GM23338 (cell line): ENCODE measurements at regions not wholly inside any gene's neighbourhood (a gene's known extent, or its start where the extent isn't known, plus 50 kb on each side); places are given as distances from the start of the nearest gene placed in this dataset.

Experiments
- ATAC-seq: fragments of 200-7000 bp; cut with Tn5 transposase; 3 replicates; pipeline ENCODE4 v1.9.1; 2020
- DNase-seq: peaks from one replicate; pipeline ENCODE4 v3.0.0-alpha.2; 2015; ENCODE audit warnings: low spot score
- H2AFZ ChIP-seq: fragments of 200-600 bp; sonication (generic); 2 replicates; pipeline ENCODE4 v1.8.0; 2016; ENCODE audit warnings: antibody characterized with exemption, mild to moderate bottlenecking, moderate library complexity
- H3F3A ChIP-seq: fragments of 200-600 bp; sonication (generic); replicated peaks from 2 replicates; pipeline ENCODE4 v1.8.0; 2017; ENCODE audit warnings: antibody characterized with exemption, mixed run types, low read depth
- H3K27ac ChIP-seq: fragments of 200-600 bp; sonication (generic); 2 replicates; pipeline ENCODE4 v1.6.1; 2016; ENCODE audit warnings: low read depth
- H3K27me3 ChIP-seq: fragments of 200-600 bp; sonication (generic); 2 replicates; pipeline ENCODE4 v1.8.0; 2016; ENCODE audit warnings: mild to moderate bottlenecking, mixed run types, moderate library complexity; ENCODE audit not compliant: insufficient read depth
- H3K36me3 ChIP-seq: fragments of 200-600 bp; sonication (generic); 2 replicates; pipeline ENCODE4 v1.8.0; 2016; ENCODE audit warnings: mild to moderate bottlenecking; ENCODE audit not compliant: insufficient read depth
- H3K4me1 ChIP-seq: fragments of 200-600 bp; sonication (generic); 2 replicates; pipeline ENCODE4 v1.8.0; 2016; ENCODE audit warnings: mild to moderate bottlenecking, moderate library complexity; ENCODE audit not compliant: insufficient read depth
- H3K4me2 ChIP-seq: fragments of 200-600 bp; sonication (generic); 2 replicates; pipeline ENCODE4 v1.7.1; 2017; ENCODE audit warnings: mixed run types
- H3K4me3 ChIP-seq: fragments of 200-600 bp; sonication (generic); 2 replicates; pipeline ENCODE4 v1.6.1; 2016; ENCODE audit warnings: mixed run types
- H3K79me2 ChIP-seq: fragments of 200-600 bp; sonication (generic); replicated peaks from 2 replicates; pipeline ENCODE4 v1.8.0; 2017; ENCODE audit warnings: mild to moderate bottlenecking; ENCODE audit not compliant: insufficient read depth
- H3K9me2 ChIP-seq: fragments of 200-600 bp; sonication (generic); 2 replicates; pipeline ENCODE4 v1.8.0; 2017; ENCODE audit not compliant: insufficient read depth
- H4K20me1 ChIP-seq: fragments of 200-600 bp; sonication (generic); replicated peaks from 2 replicates; pipeline ENCODE4 v1.8.0; 2017; ENCODE audit warnings: mild to moderate bottlenecking; ENCODE audit not compliant: insufficient read depth
- H3K27ac Mint-ChIP-seq: 2 replicates; pipeline ENCODE4 v1.8.0; 2020; ENCODE audit warnings: inconsistent platforms, mild to moderate bottlenecking, moderate library complexity, mixed read lengths
- H3K27me3 Mint-ChIP-seq: 3 replicates; pipeline ENCODE4 v1.8.0; 2022; ENCODE audit warnings: low read depth, mild to moderate bottlenecking, moderate library complexity, mixed read lengths, inconsistent platforms; ENCODE audit not compliant: insufficient read depth, poor library complexity
- H3K36me3 Mint-ChIP-seq: 3 replicates; pipeline ENCODE4 v1.8.0; 2021; ENCODE audit warnings: low read depth, mild to moderate bottlenecking, inconsistent platforms, moderate library complexity, mixed read lengths
- H3K4me1 Mint-ChIP-seq: 3 replicates; pipeline ENCODE4 v1.8.0; 2020; ENCODE audit warnings: mild to moderate bottlenecking, inconsistent platforms, mixed read lengths
- H3K4me3 Mint-ChIP-seq: 3 replicates; pipeline ENCODE4 v1.8.0; 2021; ENCODE audit warnings: moderate library complexity, mild to moderate bottlenecking, inconsistent platforms, mixed read lengths
- H3K9me3 Mint-ChIP-seq: 3 replicates; pipeline ENCODE4 v1.8.0; 2020; ENCODE audit warnings: moderate library complexity, mild to moderate bottlenecking, inconsistent platforms, mixed read lengths
- CREB1 ChIP-seq: fragments of 250-450 bp; sonication (Bioruptor Pico); IDR thresholded peaks from 2 replicates; pipeline ENCODE4 v1.5.0; 2020; ENCODE audit warnings: low read depth, mild to moderate bottlenecking, moderate library complexity
- EZH2 ChIP-seq: fragments of 200-600 bp; sonication (generic); IDR thresholded peaks from one replicate; pipeline ENCODE4 v1.8.0; 2017; ENCODE audit warnings: antibody characterized with exemption, mild to moderate bottlenecking, low read depth; ENCODE audit not compliant: unreplicated experiment
- EZH2phosphoT487 ChIP-seq: fragments of 200-600 bp; sonication (generic); IDR thresholded peaks from one replicate; pipeline ENCODE4 v1.8.1; 2018; ENCODE audit warnings: antibody characterized with exemption; ENCODE audit not compliant: unreplicated experiment
- JUNB ChIP-seq: IDR thresholded peaks from one replicate; pipeline ENCODE4 v1.6.1; 2016; ENCODE audit warnings: antibody characterized with exemption; ENCODE audit not compliant: unreplicated experiment
- NANOG ChIP-seq: IDR thresholded peaks from 2 replicates; pipeline ENCODE4 v1.6.1; 2016; ENCODE audit warnings: antibody characterized with exemption, borderline replicate concordance
- POLR2AphosphoS5 ChIP-seq: IDR thresholded peaks from 2 replicates; pipeline ENCODE4 v1.6.1; 2016; ENCODE audit warnings: antibody characterized with exemption, low read depth
- STAT1 ChIP-seq: IDR thresholded peaks from one replicate; pipeline ENCODE4 v1.6.1; 2016; ENCODE audit warnings: antibody characterized with exemption; ENCODE audit not compliant: unreplicated experiment
- ZNF114 ChIP-seq: fragments of 250-450 bp; sonication (Bioruptor Pico); IDR thresholded peaks from 2 replicates; pipeline ENCODE4 v1.5.0; 2020; ENCODE audit warnings: mild to moderate bottlenecking, moderate library complexity
- ZNF331 ChIP-seq: fragments of 250-450 bp; sonication (Bioruptor Pico); IDR thresholded peaks from 2 replicates; pipeline ENCODE4 v1.5.0; 2020; ENCODE audit warnings: low read depth, mild to moderate bottlenecking, moderate library complexity
- TF ChIP-seq, protein P1 (sequence below), 2 experiments: fragments of 200-600 bp in 1 of 2; sonication (generic) in 1 of 2; conservative IDR thresholded peaks; 2 replicates each; pipeline versions ENCODE4 v1.5.1 to v1.6.1; 2016 to 2017; ENCODE audit warnings: antibody characterized with exemption in 2 of 2, low read depth in 2 of 2, mild to moderate bottlenecking in 2 of 2, moderate library complexity in 1 of 2

DNA sequence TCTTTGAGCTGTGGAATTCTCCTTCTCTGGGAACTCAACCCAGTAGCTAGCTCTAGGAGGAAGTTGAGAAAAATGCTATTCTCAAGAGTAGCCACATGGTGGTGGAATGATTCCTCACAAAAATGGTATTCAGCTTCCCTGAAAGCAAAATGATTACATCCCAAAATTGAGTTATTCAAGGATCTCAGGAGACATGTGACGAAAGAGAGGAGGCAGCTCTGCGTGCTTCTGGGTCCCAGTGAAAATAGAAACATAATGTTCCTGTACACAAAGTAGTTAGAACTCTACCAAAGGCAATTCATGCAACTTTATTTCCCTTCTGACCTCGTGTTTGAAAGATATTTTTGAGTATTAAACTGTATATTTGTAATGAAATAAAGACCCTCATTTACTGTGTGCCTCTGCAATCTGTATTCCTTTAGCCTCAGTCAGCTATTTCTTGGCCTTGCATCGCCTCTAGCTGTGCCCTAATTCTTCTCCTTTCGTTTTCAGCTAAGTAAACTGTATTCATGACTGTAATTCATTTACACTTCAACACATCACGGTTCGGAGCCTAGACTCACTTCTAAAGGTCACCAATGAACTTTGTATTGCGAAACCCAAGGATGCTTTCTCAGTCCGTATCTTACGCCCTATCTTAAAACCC is 167.3 kb downstream of the FASLG start:
- ATAC-seq (peak; percentile 85), DNase-seq (peak; percentile 73)
- H3K4me2 ChIP-seq: 0 out of 2 replicates have a peak overlapping the region, but pooled peaks have one; percentile 11
- Mint-ChIP-seq H3K4me1 (no peaks in the 10 kb centered on the region), H3K36me3 (no peaks in the 10 kb centered on the region), H3K4me3 (no peak overlapping the region), H3K27ac (no peak overlapping the region), H3K27me3 (no peaks in the 10 kb centered on the region), H3K9me3 (no peaks in the 10 kb centered on the region)
- no peak overlapping the region for H3K4me3 ChIP-seq
- H3K36me3 ChIP-seq: no peaks in the 10 kb centered on the region
- H3F3A ChIP-seq: no peaks in the 10 kb centered on the region
- no peak for TF ChIP-seq ZNF331 (CRISPR knock-in tag)
- TF ChIP-seq, protein P1, sequence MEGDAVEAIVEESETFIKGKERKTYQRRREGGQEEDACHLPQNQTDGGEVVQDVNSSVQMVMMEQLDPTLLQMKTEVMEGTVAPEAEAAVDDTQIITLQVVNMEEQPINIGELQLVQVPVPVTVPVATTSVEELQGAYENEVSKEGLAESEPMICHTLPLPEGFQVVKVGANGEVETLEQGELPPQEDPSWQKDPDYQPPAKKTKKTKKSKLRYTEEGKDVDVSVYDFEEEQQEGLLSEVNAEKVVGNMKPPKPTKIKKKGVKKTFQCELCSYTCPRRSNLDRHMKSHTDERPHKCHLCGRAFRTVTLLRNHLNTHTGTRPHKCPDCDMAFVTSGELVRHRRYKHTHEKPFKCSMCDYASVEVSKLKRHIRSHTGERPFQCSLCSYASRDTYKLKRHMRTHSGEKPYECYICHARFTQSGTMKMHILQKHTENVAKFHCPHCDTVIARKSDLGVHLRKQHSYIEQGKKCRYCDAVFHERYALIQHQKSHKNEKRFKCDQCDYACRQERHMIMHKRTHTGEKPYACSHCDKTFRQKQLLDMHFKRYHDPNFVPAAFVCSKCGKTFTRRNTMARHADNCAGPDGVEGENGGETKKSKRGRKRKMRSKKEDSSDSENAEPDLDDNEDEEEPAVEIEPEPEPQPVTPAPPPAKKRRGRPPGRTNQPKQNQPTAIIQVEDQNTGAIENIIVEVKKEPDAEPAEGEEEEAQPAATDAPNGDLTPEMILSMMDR (conservative IDR thresholded peaks at IDR 0.05; ENCODE audit: low read depth in 2 of 2): peak; percentile 71 to 76
- no peaks in the 10 kb centered on the region for H3K27me3 ChIP-seq
- H2AFZ ChIP-seq: no peak overlapping the region
- no peaks in the 10 kb centered on the region for H3K79me2 ChIP-seq
- H3K4me1 ChIP-seq: peaks cover 4% of the 10 kb centered on the region; the same call in 1 of the 2 replicates
- H3K9me2 ChIP-seq: no peaks in the 10 kb centered on the region
- H3K27ac ChIP-seq: no peak overlapping the region
- H4K20me1 ChIP-seq: no peaks in the 10 kb centered on the region

DNA sequence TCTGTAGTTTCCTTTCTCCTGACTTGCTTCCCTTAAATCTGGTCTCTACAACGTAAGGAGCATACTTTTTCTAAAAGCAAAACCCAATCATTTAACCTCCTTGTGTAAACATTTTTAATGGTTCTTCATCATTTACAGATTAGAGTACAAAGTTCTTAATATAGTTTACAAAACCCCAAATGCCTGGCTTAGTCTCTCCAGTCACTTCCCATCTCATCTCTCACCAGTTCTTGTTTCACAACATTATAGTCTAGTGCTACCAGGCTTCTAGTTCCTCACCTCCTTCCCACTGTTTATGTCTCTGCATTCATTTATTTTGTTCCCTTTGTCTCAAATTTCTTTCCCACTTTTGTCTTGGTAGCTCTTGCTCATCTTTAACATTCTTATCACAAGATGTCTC is 168.4 kb downstream of the FASLG start:
- Mint-ChIP-seq H3K4me3 (no peak overlapping the region), H3K36me3 (no peaks in the 10 kb centered on the region), H3K27me3 (no peaks in the 10 kb centered on the region), H3K9me3 (no peaks in the 10 kb centered on the region), H3K27ac (no peak overlapping the region), H3K4me1 (no peaks in the 10 kb centered on the region)
- DNase-seq (no peak), ATAC-seq (no peak)
- TF ChIP-seq, protein P1 (conservative IDR thresholded peaks at IDR 0.05; ENCODE audit: low read depth in 2 of 2): no peak
- TF ChIP-seq EZH2phosphoT487: no peak
- no peak for TF ChIP-seq POLR2AphosphoS5
- TF ChIP-seq JUNB: no peak
- Histone ChIP-seq H3K36me3 (no peaks in the 10 kb centered on the region), H3K4me3 (no peak overlapping the region), H4K20me1 (no peaks in the 10 kb centered on the region), H3K79me2 (no peaks in the 10 kb centered on the region), H2AFZ (no peak overlapping the region), H3K27me3 (no peaks in the 10 kb centered on the region), H3K4me2 (no peak overlapping the region), H3K9me2 (no peaks in the 10 kb centered on the region), H3K27ac (no peak overlapping the region), H3F3A (no peaks in the 10 kb centered on the region), H3K4me1 (peaks cover 4% of the 10 kb centered on the region; the same call in 1 of the 2 replicates)

DNA sequence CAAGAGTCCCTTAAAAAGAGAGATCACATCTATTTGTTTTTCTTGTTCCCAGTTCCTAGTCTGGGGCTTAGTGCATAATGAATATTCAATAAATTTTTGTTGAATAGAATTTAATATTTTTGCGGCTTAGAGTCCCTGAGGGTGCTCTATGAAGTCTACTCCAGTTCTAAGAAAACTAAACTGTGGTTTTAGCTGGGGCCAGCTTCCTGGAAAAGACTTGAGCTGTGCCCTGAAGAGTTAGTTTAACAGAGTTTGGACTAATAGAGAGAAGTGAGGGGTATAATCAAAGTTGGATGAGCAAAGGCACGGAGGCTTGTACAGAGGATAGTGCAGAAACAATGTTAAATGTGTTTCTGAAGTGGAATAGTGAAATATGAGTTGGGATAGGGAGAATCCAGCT is 168.9 kb downstream of the FASLG start:
- Histone ChIP-seq H3F3A (no peaks in the 10 kb centered on the region), H3K27me3 (no peaks in the 10 kb centered on the region), H3K79me2 (no peaks in the 10 kb centered on the region), H3K27ac (no peak overlapping the region), H3K9me2 (no peaks in the 10 kb centered on the region), H2AFZ (no peak overlapping the region), H4K20me1 (no peaks in the 10 kb centered on the region), H3K4me3 (no peak overlapping the region), H3K36me3 (no peaks in the 10 kb centered on the region), H3K4me1 (peaks cover 4% of the 10 kb centered on the region; the same call in 1 of the 2 replicates), H3K4me2 (no peak overlapping the region)
- Mint-ChIP-seq H3K4me1 (no peaks in the 10 kb centered on the region), H3K27me3 (no peaks in the 10 kb centered on the region), H3K9me3 (no peaks in the 10 kb centered on the region), H3K4me3 (no peak overlapping the region), H3K36me3 (no peaks in the 10 kb centered on the region), H3K27ac (no peak overlapping the region)
- DNase-seq (no peak), ATAC-seq (no peak)
- TF ChIP-seq ZNF331 (CRISPR knock-in tag) (no peak), ZNF114 (CRISPR knock-in tag) (no peak), CREB1 (no peak), NANOG (no peak), STAT1 (no peak), EZH2 (no peak), JUNB (no peak)
- TF ChIP-seq, protein P1 (conservative IDR thresholded peaks at IDR 0.05; ENCODE audit: low read depth in 2 of 2): no peak
